ENCODE measurements at regions not wholly inside any gene's neighbourhood (a gene's known extent, or its start where the extent isn't known, plus 50 kb on each side); places are given as distances from the start of the nearest gene placed in this dataset.
"Not testable (repeated sequence)": the region's sequence is repeated elsewhere in the genome, so short reads cannot be mapped to it uniquely, and the experiment has no call there.

- DNase-seq (ENCODE audit: low read depth) = no peak
These were observed 86.1 kb downstream of the RAP2A start for GRCh38 chr13:97520061-97520460.

GRCh38 chr13:97520866-97521265, 86.9 kb downstream of the RAP2A start:
- DNase-seq (ENCODE audit: low read depth) = no peak

GRCh38 chr13:97521726-97522125, 87.8 kb downstream of the RAP2A start:
- DNase-seq (ENCODE audit: low read depth) = no peak

- no peak for DNase-seq (ENCODE audit: low read depth)
These were observed 88.3 kb downstream of the RAP2A start for GRCh38 chr13:97522243-97522642.

GRCh38 chr13:97526556-97526955, 92.6 kb downstream of the RAP2A start:
- DNase-seq (ENCODE audit: low read depth) = no peak

- no peak for DNase-seq (ENCODE audit: low read depth)
These were observed 94.5 kb downstream of the RAP2A start for GRCh38 chr13:97528518-97528917.

GRCh38 chr13:97534540-97534939, 100.6 kb downstream of the RAP2A start:
- DNase-seq (ENCODE audit: low read depth) = no peak

GRCh38 chr13:97535614-97536013, 101.6 kb downstream of the RAP2A start:
- no peak for DNase-seq (ENCODE audit: low read depth)

- DNase-seq (ENCODE audit: low read depth) = no peak
These were observed 103.1 kb downstream of the RAP2A start for GRCh38 chr13:97537110-97537509.

GRCh38 chr13:97538203-97538602, 104.2 kb downstream of the RAP2A start:
- DNase-seq (ENCODE audit: low read depth) = no peak

GRCh38 chr13:97539651-97540610, 106.0 kb downstream of the RAP2A start:
- DNase-seq (ENCODE audit: low read depth) = no peak

GRCh38 chr13:97540696-97541095, 106.7 kb downstream of the RAP2A start:
- DNase-seq (ENCODE audit: low read depth) = no peak

GRCh38 chr13:97542102-97542685, 108.2 kb downstream of the RAP2A start:
- no peak for DNase-seq (ENCODE audit: low read depth)

GRCh38 chr13:97544031-97544765, 110.2 kb downstream of the RAP2A start:
- DNase-seq (ENCODE audit: low read depth) = no peak

- DNase-seq (ENCODE audit: low read depth) = not testable (repeated sequence)
These were observed 111.1 kb downstream of the RAP2A start for GRCh38 chr13:97544971-97545499.

GRCh38 chr13:97548138-97548537, 114.2 kb downstream of the RAP2A start:
- no peak for DNase-seq (ENCODE audit: low read depth)

- DNase-seq (ENCODE audit: low read depth) = no peak
These were observed 114.7 kb downstream of the RAP2A start for GRCh38 chr13:97548711-97549110.

- no peak for DNase-seq (ENCODE audit: low read depth)
These were observed 115.2 kb downstream of the RAP2A start for GRCh38 chr13:97549201-97549600.

- no peak for DNase-seq (ENCODE audit: low read depth)
These were observed 120.5 kb downstream of the RAP2A start for GRCh38 chr13:97554496-97554895.

GRCh38 chr13:97555034-97555433, 121.1 kb downstream of the RAP2A start:
- DNase-seq (ENCODE audit: low read depth) = no peak

- DNase-seq (ENCODE audit: low read depth) = no peak
These were observed 125.1 kb downstream of the RAP2A start for GRCh38 chr13:97559030-97559429.

- DNase-seq (ENCODE audit: low read depth) = no peak
These were observed 126.0 kb downstream of the RAP2A start for GRCh38 chr13:97559981-97560380.

GRCh38 chr13:97561182-97561581, 127.2 kb downstream of the RAP2A start:
- DNase-seq (ENCODE audit: low read depth) = no peak
